Fibroblast of lung (primary cell): ENCODE measurements at regions not wholly inside any gene's neighbourhood (a gene's known extent, or its start where the extent isn't known, plus 50 kb on each side); places are given as distances from the start of the nearest gene placed in this dataset.

ENCODE experiments used
- CTCF ChIP-seq, 2 donors: IDR thresholded peaks in 1 of 2; conservative IDR thresholded peaks in 1 of 2; 1 replicate in 1 of 2; 2 replicates in 1 of 2; pipeline ENCODE4 v1.5.1; 2011 to 2012; ENCODE audit warnings: low read length in 2 of 2, control low read depth in 1 of 2, inconsistent platforms in 1 of 2, low read depth in 1 of 2, mild to moderate bottlenecking in 1 of 2
- EZH2 ChIP-seq: IDR thresholded peaks from 2 replicates; pipeline ENCODE4 v1.5.1; 2012; ENCODE audit warnings: low read length, control low read depth, mild to moderate bottlenecking; ENCODE audit errors: missing control alignments

GRCh38 chr12:41917938-41918341 lies 226.7 kb downstream of the GXYLT1 start:
- no peak for TF ChIP-seq EZH2
- no peak for TF ChIP-seq CTCF (conservative IDR thresholded peaks at IDR 0.05 in 1 of 2, IDR thresholded peaks at IDR 0.05 in 1 of 2; ENCODE audit: low read depth in 1 of 2, low read length in 2 of 2)
